NCI-H2029 (cell line): ENCODE measurements at regions not wholly inside any gene's neighbourhood (a gene's known extent, or its start where the extent isn't known, plus 50 kb on each side); places are given as distances from the start of the nearest gene placed in this dataset.
"Not testable (repeated sequence)": the region's sequence is repeated elsewhere in the genome, so short reads cannot be mapped to it uniquely, and the experiment has no call there.

Experiments used
- DNase-seq: peaks from one replicate; lab custom pipeline; 2025; lab: John Stamatoyannopoulos, UW

- DNase-seq = no peak
Observed at GRCh38 chr10:131532291-131532690, 220.8 kb upstream of the TCERG1L start.

GRCh38 chr10:131532745-131533341 lies 221.3 kb upstream of the TCERG1L start:
- DNase-seq = no peak

DNA sequence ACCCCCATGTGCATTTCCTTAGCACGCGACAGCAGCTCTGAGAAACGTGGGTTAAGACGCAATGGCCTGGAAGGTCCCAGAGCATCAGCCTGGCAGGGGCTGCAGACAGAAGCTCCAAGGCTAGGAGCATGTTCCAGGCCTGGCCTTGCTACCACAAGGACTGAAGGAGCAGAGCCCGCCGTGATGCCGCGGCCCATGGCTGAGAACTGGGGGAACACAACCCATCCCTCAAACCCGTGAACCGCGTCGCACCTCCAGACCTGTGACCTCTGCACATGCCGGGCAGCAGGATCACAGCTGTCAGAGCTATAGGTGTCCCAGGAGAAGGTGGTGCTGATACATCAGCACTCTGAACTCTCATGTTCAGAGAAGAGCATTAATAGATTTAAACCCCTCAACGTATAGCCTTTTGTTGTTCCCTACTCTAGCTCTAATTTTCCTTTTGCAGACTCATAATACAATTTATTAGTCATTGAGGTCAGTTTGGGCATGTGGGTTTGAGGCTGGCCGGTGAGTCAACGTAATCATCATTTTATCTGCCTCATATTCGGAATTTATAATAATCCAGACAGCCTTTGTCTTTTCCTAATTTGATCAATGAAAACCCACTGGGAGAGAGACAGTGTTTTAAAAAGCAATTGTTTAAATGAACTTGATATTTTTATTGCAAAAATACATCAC lies 222.5 kb upstream of the TCERG1L start:
- no peak for DNase-seq

GRCh38 chr10:131534836-131535235 lies 223.3 kb upstream of the TCERG1L start:
- no peak for DNase-seq

- no peak for DNase-seq
Observed at GRCh38 chr10:131536676-131537075, 225.2 kb upstream of the TCERG1L start.

DNA sequence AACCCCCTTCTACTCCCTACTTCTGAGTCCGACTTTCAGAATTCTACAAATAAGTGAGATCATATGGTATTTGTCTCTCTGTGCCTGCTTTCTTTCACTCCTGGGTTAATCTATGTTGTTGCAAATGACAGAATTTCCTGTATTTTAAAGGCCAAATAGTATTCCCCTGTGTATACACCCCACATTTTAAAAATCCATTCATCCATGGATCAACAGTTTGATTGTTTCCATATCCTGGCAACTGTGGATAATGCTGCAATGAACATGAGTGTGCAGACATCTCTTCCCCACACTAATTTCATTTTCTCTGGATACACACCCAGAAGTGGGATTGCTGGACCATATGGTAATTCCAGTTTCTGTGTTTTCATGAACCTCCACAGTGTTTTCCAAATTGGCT lies 225.8 kb upstream of the TCERG1L start:
- no peak for DNase-seq

DNA sequence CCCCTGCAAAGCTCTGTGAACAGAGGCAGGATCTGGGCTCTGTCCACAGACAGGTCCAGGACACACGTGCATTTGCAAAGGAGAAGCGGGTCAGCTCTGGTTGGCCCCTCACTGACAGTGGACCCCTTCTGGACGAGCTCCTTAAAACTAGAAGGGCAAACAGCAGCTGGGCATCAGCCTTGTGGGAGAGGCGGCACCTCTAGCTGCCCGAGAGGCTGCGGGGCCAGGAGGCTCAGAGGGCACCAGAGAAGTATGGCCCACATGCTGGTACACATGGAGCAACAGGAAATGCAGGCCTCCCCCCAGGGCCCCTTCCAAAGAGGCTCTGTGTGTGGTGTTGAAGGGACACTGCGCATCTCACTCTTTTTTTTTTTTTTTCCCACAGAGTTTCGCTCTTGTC lies 233.0 kb upstream of the TCERG1L start:
- DNase-seq = no peak

DNA sequence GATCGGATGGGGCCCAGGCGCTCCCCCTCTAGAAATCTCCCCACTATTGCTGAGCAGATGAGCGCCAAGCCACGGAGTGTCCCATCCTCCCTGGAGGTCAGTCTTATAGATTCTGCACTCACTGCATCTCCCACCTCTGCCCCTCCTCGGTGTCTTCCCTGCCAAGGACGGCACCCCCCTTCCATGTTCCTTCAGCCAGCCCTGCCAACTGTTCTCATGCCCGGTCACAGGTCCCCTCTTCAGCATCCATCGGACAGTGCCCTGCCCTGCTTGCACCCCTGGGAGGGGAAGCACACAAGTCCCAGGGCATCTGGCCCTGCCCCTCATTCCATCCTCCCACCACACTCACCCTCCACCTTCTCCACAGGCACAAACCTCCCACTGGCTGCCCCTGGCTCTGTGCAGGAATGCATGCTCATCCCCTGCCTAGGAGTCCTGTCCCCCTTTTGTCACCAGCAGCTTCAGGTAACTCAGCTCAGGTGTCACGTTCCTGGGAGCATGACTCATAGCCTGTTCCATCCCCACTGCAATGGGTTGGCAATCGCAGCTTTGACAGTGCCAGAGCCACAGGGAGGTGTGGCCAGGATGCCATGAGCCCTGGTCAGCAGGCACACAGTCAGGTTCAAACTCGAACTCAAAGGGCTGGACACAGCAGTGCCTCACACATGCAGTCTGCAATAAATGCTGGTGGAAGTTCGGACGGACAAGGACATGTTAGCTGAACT lies 234.7 kb upstream of the TCERG1L start:
- DNase-seq = no peak

DNA sequence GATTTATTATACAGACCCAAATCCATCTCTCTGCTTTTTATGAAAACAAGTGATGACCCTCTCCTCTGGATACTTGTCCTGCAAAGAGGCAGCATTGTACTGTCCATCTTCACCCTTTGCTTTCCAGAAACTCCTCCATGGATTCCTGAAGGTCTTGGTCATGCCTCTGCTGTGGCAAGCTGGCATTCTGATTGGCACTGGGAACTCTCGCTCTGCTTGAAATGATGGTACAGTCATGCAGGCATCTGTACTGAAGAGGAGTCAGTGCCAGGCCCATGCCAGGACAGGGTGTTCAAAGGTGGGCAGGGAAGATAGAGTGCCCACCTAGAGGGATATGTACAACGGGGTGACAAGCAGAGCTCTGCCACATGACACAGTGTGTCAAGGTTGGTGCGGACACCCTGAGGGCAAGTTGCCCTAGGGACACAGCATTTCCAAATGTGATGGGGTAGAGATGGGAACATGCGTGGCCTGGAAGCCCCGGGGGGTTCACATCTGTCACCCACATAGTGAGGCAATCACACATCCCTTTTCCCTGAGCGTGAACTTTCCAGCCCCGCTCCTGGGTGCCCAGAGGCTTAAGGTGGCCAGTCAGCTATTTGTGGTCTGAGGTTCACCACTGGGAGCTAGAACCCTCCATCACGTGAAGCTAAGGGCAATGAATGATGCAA lies 235.7 kb upstream of the TCERG1L start:
- no peak for DNase-seq

DNA sequence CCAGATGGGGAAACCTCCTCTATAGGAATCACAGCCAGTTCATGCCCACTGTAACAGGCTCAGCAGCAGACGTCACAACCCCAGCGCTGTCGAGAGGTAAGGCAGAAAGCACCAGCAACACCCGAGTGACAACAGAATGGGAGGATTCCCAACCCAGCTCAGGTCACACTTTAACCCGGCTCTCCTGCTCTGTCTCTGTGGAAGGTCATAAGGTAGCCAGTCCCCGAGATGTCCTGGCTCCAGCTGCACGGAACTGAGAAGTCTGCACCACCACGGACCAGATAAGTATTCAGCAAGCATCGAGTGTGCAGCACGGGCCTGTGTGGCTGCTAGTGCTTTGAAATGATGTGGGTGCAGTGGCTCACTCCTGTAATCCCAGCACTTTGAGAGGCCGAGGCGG lies 236.7 kb upstream of the TCERG1L start:
- no peak for DNase-seq

DNA sequence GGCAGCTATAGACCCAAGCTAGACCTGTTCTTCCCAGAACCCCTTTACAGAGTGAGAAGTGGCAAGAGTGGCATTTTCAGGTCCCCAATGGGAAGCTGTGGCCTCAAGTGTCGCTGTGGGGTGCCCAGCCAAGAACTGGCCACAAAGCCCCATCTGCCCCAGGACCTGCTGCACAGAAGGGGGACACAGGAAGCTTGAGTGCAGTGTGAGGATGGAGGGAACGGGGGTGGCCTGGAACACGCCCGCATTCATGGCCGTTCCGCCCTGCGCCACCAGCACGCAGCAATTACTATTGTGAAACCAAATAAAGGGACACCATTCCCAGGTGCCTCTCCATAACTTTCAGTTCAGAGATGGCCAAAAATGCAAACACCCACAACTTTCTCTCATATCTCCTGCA lies 237.6 kb upstream of the TCERG1L start:
- DNase-seq = no peak

DNA sequence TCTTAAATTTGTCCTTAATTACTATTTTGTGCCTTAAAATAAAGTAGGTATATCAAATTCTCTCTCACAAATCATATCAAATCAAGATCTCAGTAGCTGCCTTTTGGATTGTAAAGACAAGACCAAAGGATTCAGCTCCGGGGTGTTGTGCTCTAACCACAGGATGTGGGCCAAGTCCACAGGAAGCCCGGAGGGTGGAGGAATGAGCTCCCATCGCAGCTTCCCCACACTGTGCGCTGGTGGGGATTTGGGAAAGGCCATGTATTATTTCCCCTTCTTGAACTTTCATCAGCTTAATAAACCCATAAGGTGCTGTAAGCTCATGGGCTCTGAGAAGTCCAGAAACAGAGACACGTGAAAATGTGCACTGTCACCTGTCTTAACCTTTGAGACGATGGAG lies 241.6 kb upstream of the TCERG1L start:
- DNase-seq = no peak

DNA sequence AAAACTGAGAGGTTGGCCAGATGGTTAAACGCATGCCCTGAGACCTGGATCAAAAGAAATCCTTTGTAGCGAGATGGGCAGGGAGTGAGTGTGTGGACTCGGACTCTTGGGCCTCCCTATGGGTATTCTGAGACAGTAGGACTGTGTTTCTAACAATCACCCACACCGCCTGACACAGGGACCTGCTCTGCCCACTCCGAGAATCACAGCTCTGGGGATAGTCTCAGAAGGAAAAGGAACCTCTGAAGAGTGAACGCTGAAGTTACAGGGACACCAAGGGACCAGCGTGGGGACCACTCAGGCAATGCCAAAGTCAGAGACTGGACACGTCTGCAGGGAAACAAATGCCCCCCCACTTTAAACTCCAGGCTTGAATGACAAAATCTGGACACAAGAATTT lies 242.1 kb upstream of the TCERG1L start:
- no peak for DNase-seq

- DNase-seq = no peak
Observed at GRCh38 chr10:131554821-131555220, 243.3 kb upstream of the TCERG1L start.

GRCh38 chr10:131555406-131555805 lies 243.9 kb upstream of the TCERG1L start:
- no peak for DNase-seq

DNA sequence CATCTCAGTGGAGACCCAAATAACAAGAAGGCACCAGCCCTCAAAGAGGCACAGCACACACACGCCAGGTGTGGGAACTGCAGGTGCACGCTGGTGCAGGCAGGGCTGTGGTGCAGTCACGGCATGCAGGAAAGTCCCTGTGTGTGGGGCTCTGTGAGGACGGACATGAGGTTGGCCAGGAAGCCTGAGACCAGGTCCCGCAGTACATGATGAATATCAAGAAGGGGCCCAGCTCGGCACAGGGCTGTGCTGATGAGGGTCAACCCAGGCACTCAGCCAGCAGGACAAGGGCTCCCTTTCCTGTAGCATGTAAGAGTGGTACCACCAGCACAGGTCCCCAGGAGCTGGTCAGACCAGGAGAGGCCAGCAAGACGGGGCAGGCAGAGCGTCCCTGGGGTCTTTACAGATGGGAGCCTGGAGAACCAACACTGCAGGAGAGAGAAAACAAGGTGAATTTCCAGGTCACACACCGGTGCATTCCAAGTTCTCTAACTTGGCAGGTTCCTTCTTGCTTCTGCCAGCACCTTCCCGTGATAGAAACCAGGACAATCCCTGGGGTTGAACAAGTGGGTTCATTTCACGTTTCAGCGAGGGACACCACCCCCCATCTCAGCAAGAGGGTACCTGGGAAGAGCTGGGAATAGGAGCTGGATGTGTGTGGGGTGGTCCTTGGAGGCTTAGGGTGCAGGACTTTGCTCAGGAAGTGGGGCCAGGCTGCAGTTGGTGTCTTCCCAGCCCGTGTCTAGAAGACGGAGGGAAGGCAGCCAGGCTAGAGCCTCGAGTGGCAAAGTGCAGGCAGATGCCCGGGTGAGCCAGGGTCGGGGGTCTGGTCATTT lies 244.8 kb upstream of the TCERG1L start:
- no peak for DNase-seq

DNA sequence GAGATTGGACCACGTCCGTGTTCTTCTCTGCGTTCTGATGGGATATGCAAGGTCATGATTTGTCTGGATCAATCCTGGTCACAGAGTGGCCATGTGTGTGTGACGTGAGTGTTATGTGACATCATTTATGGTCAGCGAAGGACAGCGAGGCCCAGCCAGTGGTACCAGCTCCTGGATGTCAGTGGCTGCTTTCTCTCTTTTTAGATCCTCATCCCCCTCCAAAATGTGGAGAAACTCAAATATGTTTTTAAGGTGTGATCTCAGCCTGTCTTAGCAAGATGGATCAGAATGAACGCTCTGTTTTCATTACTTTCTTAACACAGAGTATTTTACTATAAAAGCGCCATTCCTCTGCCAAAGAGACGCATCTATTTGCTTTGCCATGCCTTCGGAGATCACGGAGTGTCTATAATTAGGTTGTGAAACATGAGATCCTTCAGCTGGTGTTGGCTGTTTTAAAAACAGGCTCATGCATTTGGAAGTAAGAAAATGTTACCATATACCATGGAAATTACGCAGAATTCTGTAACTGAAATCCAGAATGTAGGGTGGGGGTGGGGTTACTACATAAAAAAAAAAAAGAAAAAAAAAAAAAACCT lies 245.5 kb upstream of the TCERG1L start:
- DNase-seq = no peak

DNA sequence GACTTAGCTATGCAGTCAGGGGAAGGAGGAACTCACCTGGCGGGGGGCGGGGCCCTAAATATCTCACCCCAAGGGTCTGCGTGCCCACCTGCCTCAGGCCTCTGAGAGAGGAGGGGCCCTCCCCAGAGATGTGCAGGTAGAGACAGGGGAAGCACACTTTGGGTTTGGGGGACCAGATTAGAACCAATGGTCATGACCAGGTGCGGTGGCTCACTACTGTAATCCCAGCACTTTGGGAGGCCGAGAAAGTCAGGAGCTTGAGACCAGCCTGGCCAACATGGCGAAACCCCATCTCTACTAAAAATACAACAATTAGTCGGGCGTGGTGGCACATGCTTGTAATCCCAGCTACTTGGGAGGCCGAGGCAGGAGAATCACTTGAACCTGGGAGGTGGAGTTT lies 246.4 kb upstream of the TCERG1L start:
- DNase-seq = not testable (repeated sequence)

DNA sequence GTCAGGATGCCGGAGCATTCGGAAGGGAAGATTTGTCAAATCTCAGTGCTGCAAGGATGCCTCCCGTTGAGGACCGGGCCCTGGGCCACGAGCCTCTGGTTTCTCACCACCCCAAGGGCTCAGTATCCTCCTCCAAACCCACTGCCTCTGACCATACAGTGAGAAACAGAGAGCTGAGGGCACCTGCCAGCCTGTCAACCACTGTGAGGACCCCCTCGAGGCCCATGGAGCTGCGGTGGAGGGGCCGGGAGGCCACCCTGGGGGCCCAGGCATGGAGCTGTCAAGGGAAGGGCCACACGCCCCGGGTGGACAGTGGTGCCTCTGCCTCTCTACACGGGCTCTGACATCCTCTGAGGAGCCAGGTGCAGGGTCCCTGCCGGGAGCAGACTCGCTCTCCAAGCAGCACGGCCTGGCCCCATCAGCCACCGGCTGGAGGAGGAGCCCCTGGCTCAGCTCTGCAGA lies 248.0 kb upstream of the TCERG1L start:
- DNase-seq = no peak

DNA sequence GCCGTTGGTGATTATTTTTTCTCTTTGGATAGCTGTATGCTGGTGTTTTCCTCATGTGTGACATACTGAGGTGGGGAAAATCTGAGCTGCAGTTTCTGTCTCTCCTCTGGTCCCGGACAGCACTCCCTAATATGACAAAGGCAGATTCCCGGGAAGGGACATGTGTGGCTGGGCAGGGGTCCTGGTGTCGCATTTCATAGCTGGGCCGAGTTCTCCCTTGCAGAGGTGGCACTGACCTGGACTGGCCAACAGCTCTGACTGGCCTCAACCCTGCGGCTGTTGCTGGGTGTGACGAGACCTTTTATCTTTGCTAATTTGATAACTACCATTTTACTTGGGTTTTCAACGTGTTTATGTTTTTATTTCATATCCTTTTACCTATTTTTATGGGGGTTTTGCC lies 248.6 kb upstream of the TCERG1L start:
- no peak for DNase-seq

GRCh38 chr10:131560706-131561355 lies 249.3 kb upstream of the TCERG1L start:
- DNase-seq = no peak
